Spinal cord (tissue), 9 donors: ENCODE measurements at regions not wholly inside any gene's neighbourhood (a gene's known extent, or its start where the extent isn't known, plus 50 kb on each side); places are given as distances from the start of the nearest gene placed in this dataset.
"Not testable (repeated sequence)": the region's sequence is repeated elsewhere in the genome, so short reads cannot be mapped to it uniquely, and the experiment has no call there.

Source experiments
- DNase-seq, 6 donors: peaks; one replicate each; pipeline versions ENCODE4 v3.0.0 to v3.0.0-alpha.2; 2013 to 2015; ENCODE audit warnings: low spot score in 6 of 6, low read depth in 4 of 6
- H3K27ac ChIP-seq: one replicate; pipeline ENCODE4 v1.5.1; 2013; ENCODE audit warnings: low read depth, low read length, control low read depth
- H3K27me3 ChIP-seq: one replicate; pipeline ENCODE4 v1.6.1; 2013; ENCODE audit warnings: low read length; ENCODE audit not compliant: control insufficient read depth, insufficient read depth
- H3K36me3 ChIP-seq: one replicate; pipeline ENCODE4 v1.6.1; 2013; ENCODE audit warnings: low read length; ENCODE audit not compliant: control insufficient read depth, insufficient read depth
- H3K4me1 ChIP-seq: one replicate; pipeline ENCODE4 v1.6.1; 2013; ENCODE audit warnings: low read length; ENCODE audit not compliant: control insufficient read depth, insufficient read depth
- H3K4me3 ChIP-seq: one replicate; pipeline ENCODE4 v1.5.1; 2013; ENCODE audit warnings: low read depth, low read length, control low read depth
- H3K9me3 ChIP-seq: one replicate; pipeline ENCODE4 v1.6.1; 2013; ENCODE audit warnings: low read length; ENCODE audit not compliant: control insufficient read depth, insufficient read depth
- WGBS: methylation state at CpG from one replicate; pipeline ENCODE4 v1.1.5; 2013; ENCODE audit warnings: missing lambda C conversion rate; ENCODE audit not compliant: insufficient coverage; 5-methylcytosine and 5-hydroxymethylcytosine counted together
- donor health status: healthy.

DNA sequence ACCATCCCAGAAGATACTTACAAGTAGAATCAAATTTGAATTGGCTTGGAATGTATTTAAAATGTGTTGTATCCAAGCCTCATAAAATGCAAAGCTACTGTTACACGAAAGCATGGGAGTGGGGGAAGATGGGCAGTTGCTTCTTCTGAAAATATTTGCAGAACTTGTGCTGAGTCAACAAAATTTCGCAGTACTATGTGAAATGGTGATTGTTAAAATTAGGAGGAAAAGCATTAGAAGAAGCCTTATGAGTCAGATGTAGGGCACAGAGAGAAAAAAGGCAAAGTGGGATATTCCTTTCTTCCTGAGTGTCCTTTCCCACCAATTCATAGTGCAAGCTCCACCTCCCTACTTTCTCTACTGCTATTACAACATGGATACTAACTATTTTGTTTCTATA is 332.7 kb downstream of the PRDM5 start:
- Histone ChIP-seq H3K4me3 (no peak overlapping the region), H3K9me3 (peaks cover 1% of the 10 kb centered on the region), H3K36me3 (no peaks in the 10 kb centered on the region), H3K27ac (no peak overlapping the region), H3K4me1 (no peaks in the 10 kb centered on the region), H3K27me3 (no peaks in the 10 kb centered on the region)
- DNase-seq, result no peak
- 92% methylated on average over 1 of the region's 2 CpGs for WGBS

DNA sequence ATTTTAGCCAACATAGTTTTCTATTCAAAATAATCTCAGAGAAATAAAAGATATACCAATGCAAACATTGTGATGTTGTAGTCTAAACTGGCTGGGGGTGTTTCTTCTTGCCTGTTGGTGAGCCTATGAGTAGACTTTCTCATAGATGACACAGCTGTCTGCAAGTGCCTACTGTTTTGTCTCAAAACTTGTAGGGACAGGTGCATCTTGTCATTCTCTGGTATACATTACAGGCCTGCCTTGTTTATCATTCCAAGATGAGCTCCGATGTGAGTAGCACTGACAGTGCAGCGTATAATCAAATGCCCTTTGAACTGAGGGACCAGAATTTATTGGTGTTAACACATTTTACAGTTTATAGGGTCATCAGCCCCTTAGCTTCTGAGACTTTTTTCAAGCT is 353.8 kb downstream of the PRDM5 start:
- H3K9me3 ChIP-seq, result no peaks in the 10 kb centered on the region
- H3K4me1 ChIP-seq, result no peaks in the 10 kb centered on the region
- H3K27ac ChIP-seq, result no peak overlapping the region
- DNase-seq, result no peak
- WGBS, result 50% methylated on average over 1 of the region's 2 CpGs
- no peak overlapping the region for H3K4me3 ChIP-seq
- no peaks in the 10 kb centered on the region for H3K36me3 ChIP-seq
- H3K27me3 ChIP-seq, result no peaks in the 10 kb centered on the region

DNA sequence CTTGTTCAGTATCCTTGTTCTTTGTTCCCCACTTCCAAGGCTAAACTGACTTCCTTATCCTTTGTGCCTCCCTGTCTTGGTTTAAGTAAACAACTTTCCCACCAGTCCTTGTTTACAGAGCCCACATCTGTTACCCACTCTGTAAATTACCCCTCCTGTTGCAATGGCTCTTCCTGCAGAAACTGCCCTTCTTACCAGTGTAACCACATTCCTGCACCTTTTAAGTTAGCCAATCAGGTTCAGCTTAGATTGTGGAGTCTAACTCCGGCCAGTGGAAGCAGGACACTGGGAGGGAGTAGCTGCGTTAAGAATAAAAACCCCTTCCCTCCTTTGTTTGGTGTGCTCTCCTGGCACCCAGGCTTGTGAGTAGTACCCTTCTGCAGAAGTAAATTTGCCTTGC is 360.9 kb downstream of the PRDM5 start:
- DNase-seq, result no peak
- H3K27me3 ChIP-seq, result no peaks in the 10 kb centered on the region
- H3K36me3 ChIP-seq, result no peaks in the 10 kb centered on the region
- H3K4me3 ChIP-seq, result no peak overlapping the region
- H3K4me1 ChIP-seq, result no peaks in the 10 kb centered on the region
- H3K27ac ChIP-seq, result no peak overlapping the region
- H3K9me3 ChIP-seq, result no peaks in the 10 kb centered on the region
- WGBS, result 100% methylated on average over 1 of the region's 2 CpGs

DNA sequence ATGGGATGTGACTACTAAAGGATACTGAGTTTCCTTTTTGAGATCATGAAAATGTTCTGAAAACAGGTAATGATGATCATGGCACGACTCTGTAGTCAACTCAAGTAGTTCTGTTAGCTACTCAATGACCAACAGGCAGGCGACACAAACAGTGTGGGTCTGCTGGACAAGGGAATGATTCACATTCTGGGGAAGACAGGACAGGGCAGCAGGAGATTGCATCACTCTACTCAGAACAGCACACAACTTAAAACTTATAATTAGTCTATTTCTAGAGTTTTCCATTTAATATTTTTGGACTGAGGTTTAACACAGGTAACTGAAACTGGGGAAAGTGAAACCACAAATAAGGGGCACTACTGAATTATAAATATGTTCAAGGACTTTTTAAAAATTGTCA is 365.2 kb downstream of the PRDM5 start:
- H3K27me3 ChIP-seq, result no peaks in the 10 kb centered on the region
- 83% methylated on average over 1 of the region's 2 CpGs for WGBS
- no peaks in the 10 kb centered on the region for H3K36me3 ChIP-seq
- no peak for DNase-seq
- H3K4me3 ChIP-seq, result no peak overlapping the region
- H3K4me1 ChIP-seq, result no peaks in the 10 kb centered on the region
- no peaks in the 10 kb centered on the region for H3K9me3 ChIP-seq
- H3K27ac ChIP-seq, result no peak overlapping the region

DNA sequence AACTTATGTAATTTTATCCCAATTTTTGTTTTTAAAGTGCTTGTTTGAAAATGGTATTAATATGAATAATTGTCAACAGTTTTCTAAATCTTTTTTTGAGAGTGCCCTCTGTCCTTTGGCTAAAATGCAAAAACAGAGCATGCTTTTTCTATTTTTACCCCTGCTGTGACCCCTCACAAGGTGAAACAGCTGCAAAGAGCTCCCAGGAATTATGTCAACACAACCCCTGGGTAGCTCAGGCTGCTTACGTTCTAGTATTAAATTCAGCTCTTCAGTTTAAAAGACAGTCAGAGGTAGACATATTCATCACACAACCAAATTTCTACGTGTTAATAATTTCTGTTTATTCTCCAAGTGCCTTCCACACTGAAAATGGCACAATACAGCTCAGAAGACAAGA is 367.5 kb downstream of the PRDM5 start:
- peak in 1 of 6 donors; percentile 2 for DNase-seq
- no peak overlapping the region for H3K4me3 ChIP-seq
- H3K4me1 ChIP-seq, result no peaks in the 10 kb centered on the region
- H3K36me3 ChIP-seq, result no peaks in the 10 kb centered on the region
- no peaks in the 10 kb centered on the region for H3K9me3 ChIP-seq
- H3K27ac ChIP-seq, result no peak overlapping the region
- 80% methylated on average over 1 of the region's 2 CpGs for WGBS
- H3K27me3 ChIP-seq, result no peaks in the 10 kb centered on the region

DNA sequence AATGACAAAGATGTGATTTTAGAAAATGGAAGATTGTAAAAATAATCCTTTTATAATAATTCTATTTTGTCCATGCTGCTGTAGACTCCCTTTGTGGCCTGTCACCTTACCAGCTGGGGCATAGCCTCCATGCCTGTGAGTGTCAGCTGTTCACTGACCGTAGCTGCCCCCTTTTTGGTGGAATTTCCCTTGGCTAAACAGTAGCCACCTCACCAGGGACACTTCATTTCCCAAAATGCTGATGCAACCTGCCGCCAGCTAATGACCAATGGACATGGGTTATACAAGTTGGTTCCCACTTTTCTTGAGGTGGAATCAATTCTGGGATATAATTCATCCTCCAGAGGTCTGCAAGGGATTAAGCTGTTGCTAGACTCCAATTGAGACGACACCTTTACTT is 368.4 kb downstream of the PRDM5 start:
- Histone ChIP-seq H3K9me3 (no peaks in the 10 kb centered on the region), H3K27me3 (no peaks in the 10 kb centered on the region), H3K36me3 (no peaks in the 10 kb centered on the region), H3K4me3 (no peak overlapping the region), H3K27ac (no peak overlapping the region), H3K4me1 (no peaks in the 10 kb centered on the region)
- no peak for DNase-seq
- 87% methylated on average over 3 of the region's 3 CpGs for WGBS

DNA sequence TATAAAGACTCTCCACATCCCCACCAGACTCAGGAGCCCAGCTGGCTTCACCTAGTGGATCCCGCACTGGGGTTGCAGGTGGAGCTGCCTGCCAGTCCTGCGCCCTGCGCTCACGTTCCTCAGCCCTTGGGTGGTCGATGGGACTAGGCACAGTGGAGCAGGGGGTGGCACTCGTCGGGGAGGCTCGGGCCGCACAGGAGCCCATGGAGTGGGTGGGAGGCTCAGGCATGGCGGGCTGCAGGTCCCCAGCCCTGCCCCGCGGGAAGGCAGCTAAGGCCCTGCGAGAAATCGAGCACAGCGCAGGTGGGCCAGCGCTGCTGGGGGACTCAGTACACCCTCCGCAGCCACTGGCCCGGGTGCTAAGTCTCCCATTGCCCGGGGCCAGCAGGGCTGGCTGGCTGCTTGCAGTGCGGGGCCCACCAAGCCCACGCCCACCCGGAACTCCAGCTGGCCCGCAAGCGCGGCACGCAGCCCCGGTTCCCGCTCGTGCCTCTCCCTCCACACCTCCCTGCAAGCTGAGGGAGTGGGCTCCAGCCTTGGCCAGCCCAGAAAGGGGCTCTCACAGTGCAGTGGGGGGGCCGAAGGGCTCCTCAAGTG is 371.8 kb downstream of the PRDM5 start:
- H3K27me3 ChIP-seq, H3K4me1 ChIP-seq, H3K9me3 ChIP-seq, H3K4me3 ChIP-seq, H3K36me3 ChIP-seq, DNase-seq, H3K27ac ChIP-seq: not testable (repeated sequence)
- 97% methylated on average over 21 of the region's 30 CpGs for WGBS

DNA sequence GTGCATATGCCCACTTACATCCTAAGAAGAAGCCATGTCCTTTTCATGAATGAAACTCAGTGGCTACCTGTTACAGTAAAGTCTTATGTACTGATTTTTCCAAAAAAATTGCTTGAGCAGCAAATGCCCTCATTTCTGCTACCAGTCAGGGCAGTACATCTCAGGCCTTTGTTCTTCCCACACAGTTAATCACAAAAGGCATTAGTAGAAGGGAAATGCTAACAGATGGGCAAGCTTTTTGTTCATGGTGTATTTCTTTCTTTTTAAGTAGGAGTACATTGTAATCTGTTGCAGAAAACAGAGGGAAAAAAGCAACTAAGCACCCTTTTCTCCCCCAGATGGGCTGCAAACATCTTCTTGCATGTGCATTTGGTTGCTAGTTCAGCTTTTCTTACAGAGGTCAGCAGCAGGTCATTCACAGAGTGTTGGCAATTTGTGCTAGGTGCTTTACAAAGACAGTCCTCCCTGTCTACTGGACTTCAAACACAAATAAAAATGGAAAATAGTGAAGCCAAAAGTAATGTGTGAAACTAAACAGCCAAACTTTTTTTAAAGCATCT is 373.4 kb downstream of the PRDM5 start:
- H3K4me1 ChIP-seq, result no peaks in the 10 kb centered on the region
- peak in 2 of 6 donors; percentile 3 to 23 for DNase-seq
- H3K27me3 ChIP-seq, result no peaks in the 10 kb centered on the region
- H3K9me3 ChIP-seq, result peaks cover 1% of the 10 kb centered on the region
- no peak overlapping the region for H3K4me3 ChIP-seq
- no peaks in the 10 kb centered on the region for H3K36me3 ChIP-seq
- no peak overlapping the region for H3K27ac ChIP-seq

DNA sequence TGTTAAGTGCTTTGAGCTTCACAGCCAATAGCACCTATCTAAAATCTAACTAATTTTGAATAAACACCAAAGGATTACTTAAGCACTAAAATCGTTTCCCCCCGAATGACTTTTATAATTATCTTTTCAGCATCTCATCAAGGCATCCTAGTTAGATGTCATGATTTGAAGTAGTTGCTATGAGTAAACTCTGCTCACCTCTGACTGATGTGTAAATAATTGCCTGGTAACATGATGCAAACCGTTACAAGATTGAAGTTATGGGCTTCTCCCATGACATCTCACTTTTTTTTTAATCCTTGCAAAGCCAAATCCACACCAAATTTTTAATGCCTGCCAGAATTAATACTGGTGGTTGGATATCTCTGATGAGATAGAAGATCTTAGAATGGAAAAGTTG is 377.1 kb downstream of the PRDM5 start:
- no peaks in the 10 kb centered on the region for H3K4me1 ChIP-seq
- no peak overlapping the region for H3K27ac ChIP-seq
- no peaks in the 10 kb centered on the region for H3K27me3 ChIP-seq
- WGBS, result no CpG with 5 or more reads among the region's 3 CpGs
- no peaks in the 10 kb centered on the region for H3K36me3 ChIP-seq
- H3K9me3 ChIP-seq, result peaks cover 1% of the 10 kb centered on the region
- H3K4me3 ChIP-seq, result no peak overlapping the region
- no peak for DNase-seq

DNA sequence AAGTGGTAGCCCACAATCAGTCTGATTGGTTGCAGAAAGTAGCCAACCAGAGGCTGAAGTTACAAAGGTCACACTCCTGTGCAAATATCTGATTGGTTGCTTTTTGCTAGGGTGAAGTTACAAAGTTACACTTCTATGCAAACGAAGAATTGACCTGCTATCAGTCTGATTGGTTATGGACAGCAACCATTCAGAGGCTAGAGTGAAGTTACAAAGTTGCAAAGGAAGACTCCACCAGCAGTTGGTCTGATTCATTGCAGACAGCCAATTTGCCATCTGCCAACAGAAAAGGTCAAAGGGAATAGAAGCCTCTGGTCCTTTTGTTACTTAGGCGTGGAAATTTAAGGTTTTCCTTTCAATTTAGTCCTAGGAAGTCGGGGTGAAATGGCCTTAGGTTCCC is 377.7 kb downstream of the PRDM5 start:
- Histone ChIP-seq H3K27me3 (no peaks in the 10 kb centered on the region), H3K4me3 (no peak overlapping the region), H3K4me1 (no peaks in the 10 kb centered on the region), H3K9me3 (peaks cover 1% of the 10 kb centered on the region), H3K36me3 (no peaks in the 10 kb centered on the region), H3K27ac (no peak overlapping the region)
- WGBS, result 71% methylated on average over 1 of the region's 3 CpGs
- no peak for DNase-seq
